ENCODE measurements at regions not wholly inside any gene's neighbourhood (a gene's known extent, or its start where the extent isn't known, plus 50 kb on each side); places are given as distances from the start of the nearest gene placed in this dataset.

GRCh38 chr17:70888324-70888723 lies 719.0 kb downstream of the KCNJ2 start:
- no TSS peak for BruUV-seq (replicated peaks)
- Histone ChIP-seq H3K9ac (ENCODE audit: low read depth, low read length) (no peak overlapping the region), H3K18ac (ENCODE audit: low read depth, low read length) (no peak overlapping the region), H3K23ac (ENCODE audit: low read depth, low read length) (no peak overlapping the region), H4K20me1 (ENCODE audit: insufficient read depth, low read length) (no peaks in the 10 kb centered on the region), H3K79me1 (ENCODE audit: low read depth in 1 of 2, low read length in 2 of 2) (no peaks in the 10 kb centered on the region), H2BK20ac (ENCODE audit: low read depth, low read length) (no peak overlapping the region), H4K5ac (ENCODE audit: low read depth, low read length) (no peak overlapping the region), H3K27me3 (ENCODE audit: control insufficient read depth, insufficient read depth, low read length) (no peaks in the 10 kb centered on the region), H2BK5ac (ENCODE audit: low read depth, low read length, poor library complexity, severe bottlenecking) (no peak overlapping the region), H2BK15ac (ENCODE audit: low read depth, low read length) (no peak overlapping the region), H3K9me3 (ENCODE audit: control insufficient read depth, insufficient read depth, low read length) (no peaks in the 10 kb centered on the region), H2AFZ (replicated peaks; ENCODE audit: low read length, poor library complexity) (peak overlapping the region; percentile 18), H2AK5ac (ENCODE audit: low read depth, low read length) (no peak overlapping the region), H3K36me3 (ENCODE audit: control insufficient read depth, insufficient read depth, low read length) (no peaks in the 10 kb centered on the region), H2AK9ac (replicated peaks; ENCODE audit: low read depth, low read length, poor library complexity) (no peak overlapping the region), H3K4me2 (ENCODE audit: low read depth, low read length) (no peak overlapping the region), H4K8ac (ENCODE audit: low read depth in 2 of 2, low read length in 2 of 2) (no peak overlapping the region), H3K9me1 (ENCODE audit: insufficient read depth, low read length) (0 out of 2 replicates have a peak, but pooled peaks cover 3% of the 10 kb centered on the region), H3K4me3 (ENCODE audit: insufficient read depth, low read depth, low read length) (no peak overlapping the region), H3K56ac (ENCODE audit: extremely low read depth, insufficient read depth, low read length) (no peak overlapping the region), H3K27ac (ENCODE audit: insufficient read depth, low read length) (no peak overlapping the region), H3K4ac (ENCODE audit: low read depth, low read length) (no peak overlapping the region), H3K4me1 (ENCODE audit: control insufficient read depth, insufficient read depth, low read length) (no peaks in the 10 kb centered on the region), H4K91ac (ENCODE audit: insufficient read depth, low read depth, low read length) (no peak overlapping the region), H2BK120ac (ENCODE audit: low read depth, low read length) (no peak overlapping the region), H3K14ac (replicated peaks; ENCODE audit: low read depth, low read length) (no peak overlapping the region)
- POLR2A ChIA-PET (ENCODE audit: unreplicated experiment): no interaction called here
- no CpG with 5 or more reads among the region's 2 CpGs for WGBS, 2 experiments (ENCODE audit: extremely low coverage in 2 of 2, insufficient read length in 1 of 2)
- intact Hi-C loops (cut with micrococcal nuclease): no loop called here
- no peak for TF ChIP-seq CEBPB (IDR thresholded peaks at IDR 0.05; ENCODE audit: low read depth, low read length)
- no peak for TF ChIP-seq POLR2A (IDR thresholded peaks at IDR 0.05; ENCODE audit: low read depth, low read length)
- TF ChIP-seq, protein P1, sequence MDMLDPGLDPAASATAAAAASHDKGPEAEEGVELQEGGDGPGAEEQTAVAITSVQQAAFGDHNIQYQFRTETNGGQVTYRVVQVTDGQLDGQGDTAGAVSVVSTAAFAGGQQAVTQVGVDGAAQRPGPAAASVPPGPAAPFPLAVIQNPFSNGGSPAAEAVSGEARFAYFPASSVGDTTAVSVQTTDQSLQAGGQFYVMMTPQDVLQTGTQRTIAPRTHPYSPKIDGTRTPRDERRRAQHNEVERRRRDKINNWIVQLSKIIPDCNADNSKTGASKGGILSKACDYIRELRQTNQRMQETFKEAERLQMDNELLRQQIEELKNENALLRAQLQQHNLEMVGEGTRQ (IDR thresholded peaks at IDR 0.05; ENCODE audit: low read depth, low read length): no peak
- no peak for TF ChIP-seq BHLHE40 (IDR thresholded peaks at IDR 0.05; ENCODE audit: low read depth, low read length)
- ATAC-seq (ENCODE audit: low read depth) (no peak), DNase-seq (no peak)
- CTCF ChIA-PET: interaction anchor here (0.6 kb wide), 1 partner anchor 121 kb away, joined by 4 read pairs; no protein-coding TSS in a partner anchor
- dilution Hi-C loops (cut with HindIII; ENCODE audit: low sequenced_read_pairs, unreplicated experiment): no loop called here
- in situ Hi-C loops (cut with MboI; ENCODE audit: low sequenced_read_pairs): no loop called here

Data from IMR-90 (cell line).